Keratinocyte (primary cell): ENCODE measurements at regions not wholly inside any gene's neighbourhood (a gene's known extent, or its start where the extent isn't known, plus 50 kb on each side); places are given as distances from the start of the nearest gene placed in this dataset.

ENCODE experiments used
- EZH2 ChIP-seq: IDR thresholded peaks from one replicate; pipeline ENCODE4 v1.6.1; 2012; ENCODE audit warnings: inconsistent platforms, mild to moderate bottlenecking, low read length, moderate library complexity
- TF ChIP-seq, protein P1 (sequence below), 3 experiments: IDR thresholded peaks in 1 of 3; conservative IDR thresholded peaks in 1 of 3; optimal IDR thresholded peaks in 1 of 3; 2 replicates in 2 of 3; 3 replicates in 1 of 3; pipeline versions ENCODE3 to v1.5.1; 2011; ENCODE audit warnings: low read length in 3 of 3, mild to moderate bottlenecking in 3 of 3, moderate library complexity in 2 of 3, control low read depth in 1 of 3, inconsistent platforms in 1 of 3; ENCODE audit not compliant: insufficient read depth in 2 of 3; ENCODE audit errors: extremely low read depth in 1 of 3

DNA sequence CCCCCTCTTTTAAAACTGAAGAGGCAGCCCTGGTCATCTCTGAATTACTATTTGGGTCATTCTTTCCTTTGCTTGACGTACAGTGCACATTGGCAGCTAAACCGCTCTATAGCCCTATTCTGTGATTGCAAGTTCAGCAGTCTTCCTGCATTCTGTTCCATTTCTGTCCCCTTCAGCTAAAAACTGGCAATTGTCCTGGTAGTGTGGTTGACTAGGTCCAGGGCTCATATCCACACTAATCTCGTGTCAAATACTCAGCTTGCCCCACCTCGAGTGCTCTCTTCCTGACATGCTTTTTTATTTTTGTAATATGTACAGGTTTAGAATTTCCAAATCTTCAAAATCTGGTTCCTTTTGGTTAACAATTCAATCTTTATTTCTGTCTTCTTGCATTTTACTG is 282.1 kb downstream of the THBS2 start:
- TF ChIP-seq, protein P1, sequence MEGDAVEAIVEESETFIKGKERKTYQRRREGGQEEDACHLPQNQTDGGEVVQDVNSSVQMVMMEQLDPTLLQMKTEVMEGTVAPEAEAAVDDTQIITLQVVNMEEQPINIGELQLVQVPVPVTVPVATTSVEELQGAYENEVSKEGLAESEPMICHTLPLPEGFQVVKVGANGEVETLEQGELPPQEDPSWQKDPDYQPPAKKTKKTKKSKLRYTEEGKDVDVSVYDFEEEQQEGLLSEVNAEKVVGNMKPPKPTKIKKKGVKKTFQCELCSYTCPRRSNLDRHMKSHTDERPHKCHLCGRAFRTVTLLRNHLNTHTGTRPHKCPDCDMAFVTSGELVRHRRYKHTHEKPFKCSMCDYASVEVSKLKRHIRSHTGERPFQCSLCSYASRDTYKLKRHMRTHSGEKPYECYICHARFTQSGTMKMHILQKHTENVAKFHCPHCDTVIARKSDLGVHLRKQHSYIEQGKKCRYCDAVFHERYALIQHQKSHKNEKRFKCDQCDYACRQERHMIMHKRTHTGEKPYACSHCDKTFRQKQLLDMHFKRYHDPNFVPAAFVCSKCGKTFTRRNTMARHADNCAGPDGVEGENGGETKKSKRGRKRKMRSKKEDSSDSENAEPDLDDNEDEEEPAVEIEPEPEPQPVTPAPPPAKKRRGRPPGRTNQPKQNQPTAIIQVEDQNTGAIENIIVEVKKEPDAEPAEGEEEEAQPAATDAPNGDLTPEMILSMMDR (optimal IDR thresholded peaks at IDR 0.05 in 1 of 3, IDR thresholded peaks at IDR 0.05 in 1 of 3, conservative IDR thresholded peaks at IDR 0.05 in 1 of 3; ENCODE audit: extremely low read depth in 1 of 3, insufficient read depth in 2 of 3, low read length in 3 of 3): no peak
- TF ChIP-seq EZH2: no peak
